Kidney (tissue), 13 donors: ENCODE measurements at regions not wholly inside any gene's neighbourhood (a gene's known extent, or its start where the extent isn't known, plus 50 kb on each side); places are given as distances from the start of the nearest gene placed in this dataset.

Source experiments
- DNase-seq, 5 donors: peaks; one replicate each; pipeline ENCODE4 v3.0.0-alpha.2; 2013 to 2020
- FAIRE-seq: peaks from 2 replicates; lab custom pipeline; 2012; peaks lifted over from hg19 to GRCh38; lab: Jason Lieb, UNC
- H3K27ac ChIP-seq, 2 donors: one replicate each; pipeline ENCODE4 v1.7.0; 2013; ENCODE audit warnings: low read depth in 2 of 2, low read length in 2 of 2, inconsistent platforms in 1 of 2
- H3K27me3 ChIP-seq: one replicate; pipeline ENCODE4 v1.7.1; 2013; ENCODE audit warnings: low read length, inconsistent platforms; ENCODE audit not compliant: control insufficient read depth, insufficient read depth
- H3K36me3 ChIP-seq, 3 donors: one replicate each; pipeline versions ENCODE4 v1.7.0 to v1.7.1; 2013; ENCODE audit warnings: low read length in 3 of 3, control low read depth in 1 of 3, inconsistent platforms in 1 of 3; ENCODE audit not compliant: insufficient read depth in 3 of 3, control insufficient read depth in 2 of 3
- H3K4me1 ChIP-seq, 3 donors: one replicate each; pipeline versions ENCODE4 v1.7.0 to v1.7.1; 2013; ENCODE audit warnings: low read length in 3 of 3, inconsistent platforms in 1 of 3, low read depth in 1 of 3; ENCODE audit not compliant: control insufficient read depth in 2 of 3, insufficient read depth in 2 of 3
- H3K4me3 ChIP-seq, 3 donors: one replicate each; pipeline versions ENCODE4 v1.7.0 to v1.8.1; 2013; ENCODE audit warnings: low read length in 3 of 3, control low read depth in 1 of 3, inconsistent platforms in 1 of 3
- H3K9ac ChIP-seq, 3 donors: one replicate each; pipeline versions ENCODE4 v1.7.0 to v1.7.1; 2013; ENCODE audit warnings: low read length in 3 of 3, control low read depth in 1 of 3, inconsistent platforms in 1 of 3
- H3K9me3 ChIP-seq, 3 donors: one replicate each; pipeline versions ENCODE4 v1.7.0 to v1.7.1; 2013; ENCODE audit warnings: low read length in 3 of 3, control low read depth in 1 of 3, inconsistent platforms in 1 of 3; ENCODE audit not compliant: control insufficient read depth in 2 of 3, insufficient read depth in 1 of 3
- intact Hi-C: fragments of 100-400 bp; cut with DNase I; formaldehyde crosslinking; loops from one replicate; pipeline ENCODE4 v1.11.1; 2022
- TF ChIP-seq, protein P1 (sequence below): IDR thresholded peaks from 3 replicates; pipeline ENCODE4 v1.5.1; 2012; ENCODE audit warnings: mild to moderate bottlenecking, moderate library complexity, borderline replicate concordance; ENCODE audit not compliant: insufficient read depth; ENCODE audit errors: extremely low read depth
- donor health status: control.
- donor health status: control.
- donor health status: control.
- donor health status: control.
- donor health status: control.
- donor health status: DM: yes; HTN: yes; CAD: no.
- donor health status: Normal renal cell carcinoma (clear cell type).

DNA sequence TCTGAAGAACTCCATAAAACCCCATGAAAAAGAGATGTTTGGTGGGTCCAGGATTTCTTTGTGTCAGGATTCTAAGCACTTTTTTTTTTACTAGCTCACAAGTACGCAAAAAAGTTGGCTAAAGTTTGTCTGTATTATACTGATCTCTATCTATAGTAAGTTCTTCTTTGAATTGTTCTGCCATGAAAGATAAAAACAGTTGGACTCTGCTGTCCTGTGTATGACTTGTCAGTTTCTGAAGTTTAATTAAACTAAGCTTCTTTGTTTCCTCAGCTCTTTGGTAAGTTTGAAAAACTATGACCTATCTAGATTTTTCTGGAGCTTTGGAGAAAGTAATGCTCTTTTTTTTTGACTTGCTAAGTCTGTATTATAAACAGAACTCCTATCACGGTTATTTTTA is 812.2 kb upstream of the LUZP2 start:
- Histone ChIP-seq H3K4me3 (no peak overlapping the region), H3K27me3 (no peaks in the 10 kb centered on the region), H3K27ac (no peak overlapping the region), H3K9me3 (no peaks in the 10 kb centered on the region), H3K4me1 (no peaks in the 10 kb centered on the region), H3K9ac (no peak overlapping the region), H3K36me3 (no peaks in the 10 kb centered on the region)
- intact Hi-C loops = no loop called here
- TF ChIP-seq, protein P1, sequence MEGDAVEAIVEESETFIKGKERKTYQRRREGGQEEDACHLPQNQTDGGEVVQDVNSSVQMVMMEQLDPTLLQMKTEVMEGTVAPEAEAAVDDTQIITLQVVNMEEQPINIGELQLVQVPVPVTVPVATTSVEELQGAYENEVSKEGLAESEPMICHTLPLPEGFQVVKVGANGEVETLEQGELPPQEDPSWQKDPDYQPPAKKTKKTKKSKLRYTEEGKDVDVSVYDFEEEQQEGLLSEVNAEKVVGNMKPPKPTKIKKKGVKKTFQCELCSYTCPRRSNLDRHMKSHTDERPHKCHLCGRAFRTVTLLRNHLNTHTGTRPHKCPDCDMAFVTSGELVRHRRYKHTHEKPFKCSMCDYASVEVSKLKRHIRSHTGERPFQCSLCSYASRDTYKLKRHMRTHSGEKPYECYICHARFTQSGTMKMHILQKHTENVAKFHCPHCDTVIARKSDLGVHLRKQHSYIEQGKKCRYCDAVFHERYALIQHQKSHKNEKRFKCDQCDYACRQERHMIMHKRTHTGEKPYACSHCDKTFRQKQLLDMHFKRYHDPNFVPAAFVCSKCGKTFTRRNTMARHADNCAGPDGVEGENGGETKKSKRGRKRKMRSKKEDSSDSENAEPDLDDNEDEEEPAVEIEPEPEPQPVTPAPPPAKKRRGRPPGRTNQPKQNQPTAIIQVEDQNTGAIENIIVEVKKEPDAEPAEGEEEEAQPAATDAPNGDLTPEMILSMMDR = no peak
- no peak for FAIRE-seq
- DNase-seq = no peak

GRCh38 chr11:23687991-23688390 is 808.9 kb upstream of the LUZP2 start:
- TF ChIP-seq, protein P1 = no peak
- Histone ChIP-seq H3K36me3 (no peaks in the 10 kb centered on the region), H3K4me3 (no peak overlapping the region), H3K27ac (no peak overlapping the region), H3K27me3 (no peaks in the 10 kb centered on the region), H3K9me3 (no peaks in the 10 kb centered on the region), H3K4me1 (no peaks in the 10 kb centered on the region), H3K9ac (no peak overlapping the region)
- intact Hi-C loops = no loop called here
- DNase-seq = no peak
- FAIRE-seq = no peak

- no peak for FAIRE-seq
- intact Hi-C loops = no loop called here
- no peaks in the 10 kb centered on the region for H3K27me3 ChIP-seq
Measured at GRCh38 chr11:23688411-23688810, 808.4 kb upstream of the LUZP2 start.

More at GRCh38 chr11:23688411-23688810, 808.4 kb upstream of the LUZP2 start:
- Histone ChIP-seq H3K4me3 (no peak overlapping the region), H3K4me1 (no peaks in the 10 kb centered on the region), H3K9ac (no peak overlapping the region), H3K36me3 (no peaks in the 10 kb centered on the region), H3K9me3 (no peaks in the 10 kb centered on the region), H3K27ac (no peak overlapping the region)
- TF ChIP-seq, protein P1 = no peak
- no peak for DNase-seq
